ENCODE measurements at regions not wholly inside any gene's neighbourhood (a gene's known extent, or its start where the extent isn't known, plus 50 kb on each side); places are given as distances from the start of the nearest gene placed in this dataset.
"Not testable (repeated sequence)": the region's sequence is repeated elsewhere in the genome, so short reads cannot be mapped to it uniquely, and the experiment has no call there.

GRCh38 chr2:17226941-17227490 is 291.2 kb downstream of the RAD51AP2 start:
- Histone ChIP-seq H3K4me3 (no peak overlapping the region), H3K27me3 (no peaks in the 10 kb centered on the region), H3K36me3 (no peaks in the 10 kb centered on the region), H3K27ac (no peak overlapping the region), H3K4me1 (no peaks in the 10 kb centered on the region), H3K9me3 (no peaks in the 10 kb centered on the region)
- intact Hi-C loops (cut with DNase I), result no loop called here
- TF ChIP-seq POLR2A (IDR thresholded peaks at IDR 0.05) (no peak), CTCF (IDR thresholded peaks at IDR 0.05) (no peak)
- DNase-seq, result no peak

GRCh38 chr2:17223211-17223610 is 295.0 kb downstream of the RAD51AP2 start:
- Histone ChIP-seq H3K4me1 (no peaks in the 10 kb centered on the region), H3K4me3 (no peak overlapping the region), H3K36me3 (no peaks in the 10 kb centered on the region), H3K27ac (no peak overlapping the region), H3K9me3 (no peaks in the 10 kb centered on the region), H3K27me3 (no peaks in the 10 kb centered on the region)
- no peak for TF ChIP-seq POLR2A (IDR thresholded peaks at IDR 0.05)
- TF ChIP-seq CTCF (IDR thresholded peaks at IDR 0.05), result no peak
- intact Hi-C loops (cut with DNase I), result no loop called here
- DNase-seq, result no peak
- 77 to 81% methylated on average over 4 of the region's 4 CpGs for WGBS, 2 donors

GRCh38 chr2:17208511-17208910 is 309.7 kb downstream of the RAD51AP2 start:
- H3K27ac ChIP-seq, result no peak overlapping the region
- TF ChIP-seq POLR2A (IDR thresholded peaks at IDR 0.05), result no peak
- TF ChIP-seq CTCF (IDR thresholded peaks at IDR 0.05), result no peak
- H3K27me3 ChIP-seq, result no peaks in the 10 kb centered on the region
- no peaks in the 10 kb centered on the region for H3K36me3 ChIP-seq
- H3K9me3 ChIP-seq, result no peaks in the 10 kb centered on the region
- no peak for DNase-seq
- 55 to 58% methylated on average over 2 of the region's 2 CpGs for WGBS, 2 donors
- intact Hi-C loops (cut with DNase I), result no loop called here
- H3K4me3 ChIP-seq, result no peak overlapping the region
- H3K4me1 ChIP-seq, result no peaks in the 10 kb centered on the region

GRCh38 chr2:17206771-17207170 is 311.5 kb downstream of the RAD51AP2 start:
- H3K27me3 ChIP-seq, result no peaks in the 10 kb centered on the region
- intact Hi-C loops (cut with DNase I), result no loop called here
- DNase-seq, result no peak
- TF ChIP-seq CTCF (IDR thresholded peaks at IDR 0.05), result no peak
- no peak for TF ChIP-seq POLR2A (IDR thresholded peaks at IDR 0.05)
- H3K27ac ChIP-seq, result no peak overlapping the region
- no peaks in the 10 kb centered on the region for H3K36me3 ChIP-seq
- no peaks in the 10 kb centered on the region for H3K9me3 ChIP-seq
- H3K4me3 ChIP-seq, result no peak overlapping the region
- no peaks in the 10 kb centered on the region for H3K4me1 ChIP-seq

GRCh38 chr2:17204214-17204613 is 314.0 kb downstream of the RAD51AP2 start:
- H3K36me3 ChIP-seq; H3K9me3 ChIP-seq; H3K4me1 ChIP-seq; intact Hi-C loops (cut with DNase I); H3K4me3 ChIP-seq; DNase-seq; H3K27ac ChIP-seq; H3K27me3 ChIP-seq: not testable (repeated sequence)
- 74 to 92% methylated on average over 1 of the region's 1 CpG for WGBS, 2 donors

GRCh38 chr2:17202628-17203027 is 315.6 kb downstream of the RAD51AP2 start:
- H3K36me3 ChIP-seq; H3K27ac ChIP-seq; intact Hi-C loops (cut with DNase I); H3K4me1 ChIP-seq; H3K4me3 ChIP-seq; H3K27me3 ChIP-seq; DNase-seq; H3K9me3 ChIP-seq: not testable (repeated sequence)
- WGBS, 2 donors, result 78 to 89% methylated on average over 4 of the region's 4 CpGs

All from esophagus squamous epithelium (tissue), 5 donors.